ENCODE measurements at regions not wholly inside any gene's neighbourhood (a gene's known extent, or its start where the extent isn't known, plus 50 kb on each side); places are given as distances from the start of the nearest gene placed in this dataset.

- H3K36me3 ChIP-seq (ENCODE audit: control insufficient read depth, insufficient read depth, low read length): no peaks in the 10 kb centered on the region
- DNase-seq (ENCODE audit: extremely low read depth in 1 of 4, low spot score in 3 of 4) (no peak), FAIRE-seq (no peak), ATAC-seq (no peak)
- ChIA-PET POLR2A (interaction anchor here (0.5 to 1.1 kb wide), 3 partner anchors 8 to 520 kb away, joined by 3 to 4 read pairs (median 3); no protein-coding TSS in a partner anchor), CTCF (ENCODE audit: low intra/inter-chr PET ratio) (no interaction called here)
- no peaks in the 10 kb centered on the region for H4K20me1 ChIP-seq (replicated peaks; ENCODE audit: control insufficient read depth, insufficient read depth, low read length)
- no peak overlapping the region for H3K4me3 ChIP-seq
- intact Hi-C loops (cut with micrococcal nuclease): no loop called here
- TF ChIP-seq BDP1 (IDR thresholded peaks at IDR 0.05; ENCODE audit: insufficient read depth, insufficient read length): no peak
- no peak for TF ChIP-seq GABPB2 (CRISPR knock-in tag; conservative IDR thresholded peaks at IDR 0.05)
- no peak for TF ChIP-seq ZNF316 (IDR thresholded peaks at IDR 0.05)
- TF ChIP-seq STAT6 (CRISPR knock-in tag; IDR thresholded peaks at IDR 0.05): no peak
- no peak for TF ChIP-seq ARID4B (CRISPR knock-in tag; IDR thresholded peaks at IDR 0.05)
- TF ChIP-seq POU5F1 (IDR thresholded peaks at IDR 0.05; ENCODE audit: borderline replicate concordance, low read depth, low read length, partially characterized antibody): no peak
- TF ChIP-seq HSF4 (CRISPR knock-in tag; IDR thresholded peaks at IDR 0.05; ENCODE audit: borderline replicate concordance): no peak
- no peak for TF ChIP-seq RBM25 (IDR thresholded peaks at IDR 0.05; ENCODE audit: low read depth, low read length, severe bottlenecking)
- no peak for TF ChIP-seq DMBX1 (CRISPR knock-in tag; IDR thresholded peaks at IDR 0.05; ENCODE audit: borderline replicate concordance)
- no peak for TF ChIP-seq ZNF57 (CRISPR knock-in tag; IDR thresholded peaks at IDR 0.05)
- no peak for TF ChIP-seq ELK3 (CRISPR knock-in tag; IDR thresholded peaks at IDR 0.05)
- TF ChIP-seq NR2C1 (IDR thresholded peaks at IDR 0.05): no peak
- no peak for TF ChIP-seq NR2C1 (tag; IDR thresholded peaks at IDR 0.05)
- H3K4me2 ChIP-seq (ENCODE audit: insufficient read depth, low read length): no peak overlapping the region
- peaks cover 12 to 53% of the 10 kb centered on the region in 2 experiments; a peak in 4 of 5 replicates for H3K27me3 ChIP-seq (ENCODE audit: control insufficient read depth in 2 of 2, insufficient read depth in 2 of 2, low read length in 2 of 2)
- no peak overlapping the region for H2AFZ ChIP-seq (ENCODE audit: low read depth, low read length)
- no peaks in the 10 kb centered on the region for H3K9me1 ChIP-seq (ENCODE audit: control insufficient read depth, insufficient read depth, low read length)
- in situ Hi-C loops (cut with MboI): no loop called here
- no peak overlapping the region for H3K9ac ChIP-seq (ENCODE audit: insufficient read depth in 1 of 2, low read depth in 2 of 2, low read length in 2 of 2)
- peaks cover 0 to 6% of the 10 kb centered on the region in 2 experiments; a peak in 1 of 5 replicates for H3K4me1 ChIP-seq (replicated peaks in 1 of 2; ENCODE audit: control insufficient read depth in 2 of 2, insufficient read depth in 2 of 2, low read length in 2 of 2)
- no TSS peak for BruUV-seq (replicated peaks)
- WGBS (ENCODE audit: insufficient coverage, low coverage, missing lambda C conversion rate): 3% methylated on average over 6 of the region's 6 CpGs
- H3K27ac ChIP-seq (ENCODE audit: extremely low read depth, low read depth, low read length): no peak overlapping the region
- H3K9me3 ChIP-seq (replicated peaks; ENCODE audit: control insufficient read depth, insufficient read depth, low read depth, low read length): peaks cover 1% of the 10 kb centered on the region; the same call in 1 of the 2 replicates
- H3K79me2 ChIP-seq (ENCODE audit: control insufficient read depth, insufficient read depth, low read length): no peaks in the 10 kb centered on the region
Observed at GRCh38 chr5:180433032-180433422, 61.2 kb upstream of the CNOT6 start.
